ENCODE measurements at regions not wholly inside any gene's neighbourhood (a gene's known extent, or its start where the extent isn't known, plus 50 kb on each side); places are given as distances from the start of the nearest gene placed in this dataset.
A peak's percentile ranks its signal among the peaks of the same experiment; 100 is the strongest.

DNA sequence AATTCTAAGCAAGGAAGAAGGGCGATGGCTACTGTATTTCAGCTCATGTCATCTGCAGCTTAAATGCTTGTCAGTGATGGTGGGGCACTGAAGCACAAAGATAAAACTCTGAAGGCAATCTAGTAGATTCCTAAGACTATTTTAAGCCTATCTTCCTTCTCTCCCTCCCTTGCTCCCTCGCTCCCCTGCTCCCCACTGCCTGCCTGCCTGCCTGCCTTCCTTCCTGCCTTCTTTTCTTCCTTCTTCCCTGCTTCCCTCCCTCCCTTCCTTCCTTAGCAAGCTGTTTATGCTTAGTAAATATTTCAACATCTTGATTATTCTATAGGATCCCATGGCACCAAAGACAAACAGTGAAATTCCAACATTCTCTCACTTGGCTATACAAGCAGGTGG is 99.6 kb downstream of the OXSM start:
- TF ChIP-seq, protein P1, sequence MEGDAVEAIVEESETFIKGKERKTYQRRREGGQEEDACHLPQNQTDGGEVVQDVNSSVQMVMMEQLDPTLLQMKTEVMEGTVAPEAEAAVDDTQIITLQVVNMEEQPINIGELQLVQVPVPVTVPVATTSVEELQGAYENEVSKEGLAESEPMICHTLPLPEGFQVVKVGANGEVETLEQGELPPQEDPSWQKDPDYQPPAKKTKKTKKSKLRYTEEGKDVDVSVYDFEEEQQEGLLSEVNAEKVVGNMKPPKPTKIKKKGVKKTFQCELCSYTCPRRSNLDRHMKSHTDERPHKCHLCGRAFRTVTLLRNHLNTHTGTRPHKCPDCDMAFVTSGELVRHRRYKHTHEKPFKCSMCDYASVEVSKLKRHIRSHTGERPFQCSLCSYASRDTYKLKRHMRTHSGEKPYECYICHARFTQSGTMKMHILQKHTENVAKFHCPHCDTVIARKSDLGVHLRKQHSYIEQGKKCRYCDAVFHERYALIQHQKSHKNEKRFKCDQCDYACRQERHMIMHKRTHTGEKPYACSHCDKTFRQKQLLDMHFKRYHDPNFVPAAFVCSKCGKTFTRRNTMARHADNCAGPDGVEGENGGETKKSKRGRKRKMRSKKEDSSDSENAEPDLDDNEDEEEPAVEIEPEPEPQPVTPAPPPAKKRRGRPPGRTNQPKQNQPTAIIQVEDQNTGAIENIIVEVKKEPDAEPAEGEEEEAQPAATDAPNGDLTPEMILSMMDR (IDR thresholded peaks at IDR 0.05; ENCODE audit: extremely low read depth, insufficient read depth, missing control alignments): no peak
- no peak for DNase-seq (ENCODE audit: low spot score)
- in situ Hi-C loops (cut with MboI; ENCODE audit: low pct_unique_long_range_greater_than_20kb, low sequenced_read_pairs, unreplicated experiment): no loop called here

DNA sequence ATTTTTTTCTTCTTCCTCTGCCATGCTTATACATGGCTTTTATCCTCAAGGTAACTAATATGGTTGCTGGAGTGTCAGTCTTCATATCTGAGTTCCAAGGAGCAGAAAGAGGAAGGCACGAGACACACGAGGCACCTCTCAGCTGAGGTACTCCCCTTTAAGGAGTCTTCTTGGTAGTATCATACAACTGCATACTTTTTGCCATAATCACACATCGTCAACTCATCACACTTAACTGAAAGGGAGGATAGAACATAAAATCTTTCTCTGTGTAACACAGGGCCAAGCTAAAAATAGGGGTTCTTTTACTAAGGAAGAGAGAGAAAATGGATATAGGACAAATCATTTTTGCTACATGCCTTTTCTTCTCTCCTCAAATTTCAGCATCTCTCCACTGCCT is 104.2 kb downstream of the OXSM start:
- DNase-seq (ENCODE audit: low spot score): no peak
- TF ChIP-seq, protein P1 (IDR thresholded peaks at IDR 0.05; ENCODE audit: extremely low read depth, insufficient read depth, missing control alignments): no peak
- in situ Hi-C loops (cut with MboI; ENCODE audit: low pct_unique_long_range_greater_than_20kb, low sequenced_read_pairs, unreplicated experiment): no loop called here

DNA sequence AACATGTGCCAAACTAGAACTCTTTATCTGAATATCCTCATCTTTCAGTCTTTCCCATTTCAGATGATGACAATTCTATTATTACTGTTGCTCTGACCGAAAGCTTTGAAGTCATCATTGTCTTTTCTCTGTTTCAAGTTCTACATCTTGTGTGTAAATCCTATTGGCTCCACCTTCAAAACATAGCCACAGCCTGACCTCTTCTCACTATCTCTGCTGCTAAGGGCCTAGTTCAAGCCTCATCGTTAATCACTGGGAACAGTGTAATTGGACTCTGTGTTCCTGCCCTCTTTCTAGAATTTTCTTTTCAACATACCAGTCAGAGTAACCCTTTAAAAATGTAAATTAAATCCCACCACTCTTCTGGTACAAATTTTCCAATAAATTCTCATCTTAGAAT is 105.1 kb downstream of the OXSM start:
- TF ChIP-seq, protein P1 (IDR thresholded peaks at IDR 0.05; ENCODE audit: extremely low read depth, insufficient read depth, missing control alignments): no peak
- in situ Hi-C loops (cut with MboI; ENCODE audit: low pct_unique_long_range_greater_than_20kb, low sequenced_read_pairs, unreplicated experiment): no loop called here
- no peak for DNase-seq (ENCODE audit: low spot score)

DNA sequence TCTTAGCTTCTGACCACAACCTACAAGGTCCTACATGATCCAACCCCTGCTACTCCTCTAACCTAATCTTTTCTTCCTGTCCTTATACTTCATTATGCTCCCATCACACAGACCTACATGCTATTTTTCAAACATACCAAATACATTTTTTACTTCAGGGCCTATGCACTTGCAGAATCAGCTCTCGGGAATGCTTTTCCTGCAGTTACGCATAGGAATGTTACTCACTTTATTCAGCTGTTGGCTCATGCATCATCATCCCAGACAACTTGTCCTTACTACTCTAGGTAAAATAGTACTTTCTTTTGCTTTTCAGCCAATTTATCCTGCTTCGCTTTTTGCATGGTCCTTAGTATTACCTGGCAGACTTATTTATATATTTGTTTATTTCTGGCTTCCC is 105.6 kb downstream of the OXSM start:
- in situ Hi-C loops (cut with MboI; ENCODE audit: low pct_unique_long_range_greater_than_20kb, low sequenced_read_pairs, unreplicated experiment): no loop called here
- no peak for DNase-seq (ENCODE audit: low spot score)
- TF ChIP-seq, protein P1 (IDR thresholded peaks at IDR 0.05; ENCODE audit: extremely low read depth, insufficient read depth, missing control alignments): no peak

DNA sequence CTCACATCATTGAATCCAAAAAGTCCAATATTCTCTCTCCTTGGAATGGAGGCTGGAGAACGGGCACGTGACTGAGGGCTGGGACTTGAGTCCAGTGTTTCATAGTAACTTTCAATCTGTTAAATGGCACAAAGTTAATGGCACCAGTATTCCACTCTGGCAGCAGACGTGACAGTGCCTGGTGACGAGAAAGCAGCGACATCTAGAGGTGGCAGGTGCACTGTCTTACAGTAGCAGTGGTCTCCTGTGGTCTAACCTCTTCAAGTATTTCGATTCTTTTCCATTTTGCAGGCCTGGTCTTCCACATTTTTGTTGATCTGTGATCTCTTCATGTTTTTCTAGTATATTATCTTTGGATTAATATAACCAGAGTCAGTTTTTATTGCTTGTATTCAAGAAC is 107.1 kb downstream of the OXSM start:
- in situ Hi-C loops (cut with MboI; ENCODE audit: low pct_unique_long_range_greater_than_20kb, low sequenced_read_pairs, unreplicated experiment): no loop called here
- TF ChIP-seq, protein P1 (IDR thresholded peaks at IDR 0.05; ENCODE audit: extremely low read depth, insufficient read depth, missing control alignments): peak; percentile 71
- DNase-seq (ENCODE audit: low spot score): peak; percentile 58

DNA sequence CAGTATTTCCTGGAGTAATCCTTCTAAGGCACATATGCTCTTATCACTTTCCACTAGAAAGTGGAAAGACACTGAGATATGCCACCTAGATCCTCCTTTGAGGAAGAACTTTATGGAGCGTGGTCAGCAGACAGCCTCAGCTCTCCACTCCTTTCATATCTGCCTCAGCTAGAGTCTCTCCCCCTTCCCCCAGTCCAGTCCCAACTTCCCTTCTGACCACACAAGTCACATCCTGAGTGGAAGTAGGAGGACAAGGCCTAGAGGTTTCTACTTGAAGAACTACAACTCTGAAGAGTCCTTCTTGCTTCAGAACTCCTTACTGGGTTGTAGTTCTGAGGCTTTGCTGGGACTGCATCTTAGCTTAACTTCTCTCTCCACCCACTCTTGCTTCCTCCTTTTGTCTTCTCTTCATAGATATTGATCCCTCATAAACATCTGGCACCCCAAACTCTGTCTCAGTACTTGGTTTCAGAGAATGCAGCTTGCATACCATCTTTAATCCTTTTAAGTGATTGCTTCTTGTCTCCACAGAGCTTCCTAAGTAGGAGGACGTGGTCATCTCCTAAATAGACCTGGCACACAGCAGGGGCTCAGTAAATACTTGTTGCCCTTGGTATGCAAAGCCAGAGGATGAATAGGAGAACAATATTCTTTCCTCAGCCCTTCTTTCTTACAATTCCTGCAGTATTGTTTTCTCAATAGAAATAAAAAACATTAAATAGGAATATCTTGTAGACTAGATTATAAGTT is 109.6 kb downstream of the OXSM start:
- in situ Hi-C loops (cut with MboI; ENCODE audit: low pct_unique_long_range_greater_than_20kb, low sequenced_read_pairs, unreplicated experiment): no loop called here
- TF ChIP-seq, protein P1 (IDR thresholded peaks at IDR 0.05; ENCODE audit: extremely low read depth, insufficient read depth, missing control alignments): no peak
- no peak for DNase-seq (ENCODE audit: low spot score)

Measured in GM13977 (cell line).